ENCODE measurements at regions not wholly inside any gene's neighbourhood (a gene's known extent, or its start where the extent isn't known, plus 50 kb on each side); places are given as distances from the start of the nearest gene placed in this dataset.
"Not testable (repeated sequence)": the region's sequence is repeated elsewhere in the genome, so short reads cannot be mapped to it uniquely, and the experiment has no call there.

DNA sequence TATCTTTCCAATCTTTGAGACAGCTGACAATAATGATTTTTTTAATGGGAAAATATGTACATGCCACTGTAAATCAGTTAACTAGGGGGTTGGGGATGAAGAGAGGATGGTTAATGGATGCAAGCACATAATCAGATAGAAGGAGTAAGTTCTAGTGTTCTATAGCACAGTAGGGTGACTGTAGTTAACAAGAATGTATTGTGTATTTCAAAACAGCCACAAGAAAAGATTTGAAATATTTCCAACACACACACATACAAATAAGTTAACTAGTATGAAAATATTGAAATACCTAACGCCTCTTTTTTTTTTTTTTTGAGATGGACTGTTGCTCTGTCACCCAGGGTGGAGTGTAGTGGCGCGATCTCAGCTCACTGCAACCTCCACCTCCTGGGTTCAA, 153.4 kb upstream of the SALL4 start:
- no peak for DNase-seq

DNA sequence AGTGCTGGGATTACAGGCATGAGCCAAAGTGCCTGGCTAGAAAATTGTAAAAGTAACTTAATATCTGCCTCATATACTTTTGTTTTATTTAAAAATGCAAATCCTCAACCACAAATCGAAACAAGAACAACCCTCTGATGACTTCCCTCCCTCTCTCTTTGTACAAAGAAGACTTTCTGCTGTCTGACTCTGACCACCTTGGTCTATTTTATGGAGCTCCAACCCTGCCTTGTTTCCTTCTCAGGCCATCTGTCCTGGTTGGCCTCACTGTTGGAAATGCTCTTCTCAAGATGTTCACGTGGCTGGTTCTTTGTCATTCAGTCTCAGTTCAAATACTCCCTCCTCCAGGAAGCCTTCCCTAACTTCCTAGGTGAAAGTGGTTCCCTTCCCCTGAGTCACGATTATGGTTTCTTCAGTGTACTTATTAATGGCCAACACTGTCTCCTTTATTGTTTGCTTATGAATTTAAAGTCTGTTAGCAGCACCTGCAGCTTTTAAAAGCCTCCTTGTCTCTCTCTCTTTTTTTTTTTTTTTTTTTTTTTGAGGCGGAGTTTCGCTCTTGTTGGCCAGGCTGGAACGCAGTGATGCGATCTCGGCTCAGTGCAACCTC, 151.5 kb upstream of the SALL4 start:
- no peak for DNase-seq

DNA sequence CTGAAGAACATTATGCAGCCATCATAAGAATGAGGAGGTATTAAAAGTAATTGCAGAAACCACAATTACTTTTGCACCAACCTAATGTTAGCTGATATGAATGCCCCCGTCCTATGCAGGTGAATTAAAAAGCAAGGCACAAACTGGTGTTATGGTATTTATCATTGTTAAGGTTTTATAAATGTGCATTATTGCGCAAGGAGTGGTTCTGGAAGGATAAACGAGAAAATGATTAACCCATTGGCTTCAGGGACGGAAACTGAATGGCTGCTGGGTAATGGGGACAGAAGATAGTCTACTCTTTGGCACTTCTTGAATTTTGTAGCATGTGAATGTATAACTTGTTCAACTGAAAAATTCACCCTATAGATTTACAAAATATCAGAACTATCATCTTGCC, 148.6 kb upstream of the SALL4 start:
- no peak for DNase-seq

DNA sequence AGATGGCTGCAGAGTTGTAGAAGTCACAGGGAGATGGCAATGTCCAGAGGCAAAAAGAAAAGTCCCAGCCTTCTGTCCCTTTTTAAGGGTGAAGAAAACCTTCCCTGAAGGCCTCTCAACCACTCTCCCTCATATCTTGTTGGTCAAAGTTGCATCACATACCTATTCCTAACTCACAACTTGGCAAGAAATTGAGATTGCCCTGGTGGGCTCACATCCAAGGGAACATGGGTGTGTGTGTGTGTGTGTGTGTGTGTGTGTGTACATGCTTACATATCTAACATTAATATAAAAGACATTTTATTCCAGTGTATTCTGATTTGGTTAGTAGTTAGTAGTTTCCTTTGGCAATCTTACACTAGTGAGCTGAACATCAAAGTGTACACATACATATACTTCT, 144.3 kb upstream of the SALL4 start:
- no peak for DNase-seq

DNA sequence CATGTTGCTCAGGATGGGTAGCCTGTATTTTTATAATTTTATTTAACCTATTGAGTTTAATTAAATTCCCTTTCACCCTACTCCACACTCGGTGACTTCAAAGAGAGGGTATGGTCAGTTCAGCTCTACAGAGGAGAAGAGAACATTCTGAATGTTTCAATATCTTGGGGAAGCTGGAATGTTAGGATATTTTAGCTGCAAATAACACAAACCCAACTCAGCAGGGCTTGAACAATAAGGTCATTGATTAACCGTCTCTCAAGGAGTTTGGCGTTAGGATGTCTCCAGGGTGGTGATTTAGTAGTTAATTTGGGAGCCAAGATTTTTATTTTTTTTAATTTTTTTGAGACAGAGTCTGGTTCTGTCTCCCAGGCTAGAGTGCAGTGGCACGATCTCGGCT, 143.6 kb upstream of the SALL4 start:
- DNase-seq: no peak

DNA sequence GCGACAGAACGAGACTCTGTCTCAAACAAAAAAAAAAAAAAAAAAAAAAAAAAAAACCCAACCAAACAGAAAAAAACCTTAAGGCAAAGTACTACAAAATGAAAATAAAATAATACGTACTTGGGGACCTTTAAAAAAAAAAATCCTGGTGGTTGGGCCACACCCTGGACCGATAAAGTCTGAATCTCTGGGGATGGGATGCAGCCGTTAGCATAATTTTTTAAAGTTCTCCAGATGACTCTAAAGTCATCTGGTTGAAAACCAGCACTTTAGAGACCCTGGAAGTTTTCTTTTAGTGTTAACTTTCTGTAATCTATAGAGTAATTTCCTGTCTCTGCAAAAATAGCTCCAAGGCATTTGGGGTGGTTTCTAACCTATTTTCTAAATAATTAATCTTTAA, 142.9 kb upstream of the SALL4 start:
- no peak for DNase-seq

DNA sequence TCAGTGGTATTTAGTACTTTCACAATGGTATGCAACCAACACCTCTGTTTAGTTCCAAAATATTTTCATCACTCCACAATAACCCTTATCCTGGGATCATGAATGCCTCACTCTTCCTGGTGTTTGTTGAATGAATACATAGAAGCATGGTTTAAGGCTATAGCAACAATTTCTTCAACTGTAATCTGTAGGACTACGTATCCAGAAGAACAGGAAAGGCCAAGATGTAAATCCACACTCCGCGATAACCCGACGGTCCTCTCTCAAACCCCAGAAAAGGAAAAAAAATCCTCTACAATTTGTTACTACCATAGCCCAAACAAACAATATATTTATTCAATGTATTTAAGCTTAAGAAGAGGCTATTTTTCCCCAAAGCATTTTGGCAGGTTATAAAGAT, 141.4 kb upstream of the SALL4 start:
- no peak for DNase-seq

DNA sequence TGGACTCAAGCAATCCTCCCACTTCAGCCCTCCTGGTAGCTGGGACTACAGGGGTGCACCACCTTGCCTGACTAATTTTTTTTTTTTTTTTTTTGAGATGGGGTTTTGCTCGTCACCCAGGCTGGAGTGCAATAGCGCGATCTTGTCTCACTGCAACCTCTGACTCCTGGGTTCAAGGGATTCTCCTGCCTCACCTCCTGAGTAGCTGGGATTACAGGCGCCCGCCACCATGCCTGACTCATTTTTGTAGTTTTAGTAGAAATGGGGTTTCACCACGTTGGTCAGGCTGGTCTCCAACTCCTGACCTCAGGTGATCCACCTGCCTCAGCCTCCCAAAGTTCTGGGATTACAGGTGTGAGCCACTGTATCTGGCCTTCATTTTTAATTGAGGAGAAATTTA, 141.0 kb upstream of the SALL4 start:
- not testable (repeated sequence) for DNase-seq

DNA sequence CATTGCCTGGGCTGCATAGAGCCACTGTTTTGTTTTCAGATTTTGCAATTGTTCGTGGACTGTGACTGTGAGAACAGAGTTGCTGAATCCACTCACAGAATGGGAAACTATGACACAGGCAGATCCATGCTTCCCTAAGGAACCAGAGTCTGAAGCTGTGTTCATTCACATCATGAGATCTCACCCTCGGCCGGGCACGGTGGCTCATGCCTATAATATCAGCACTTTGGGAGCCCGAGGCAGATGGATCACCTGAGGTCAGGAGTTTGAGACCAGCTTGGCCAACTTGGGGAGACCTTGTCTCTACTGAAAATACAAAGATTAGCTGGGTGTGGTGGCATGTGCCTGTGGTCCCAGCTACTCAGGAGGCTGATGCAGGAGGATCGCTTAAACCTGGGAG, 139.2 kb upstream of the SALL4 start:
- DNase-seq: no peak

DNA sequence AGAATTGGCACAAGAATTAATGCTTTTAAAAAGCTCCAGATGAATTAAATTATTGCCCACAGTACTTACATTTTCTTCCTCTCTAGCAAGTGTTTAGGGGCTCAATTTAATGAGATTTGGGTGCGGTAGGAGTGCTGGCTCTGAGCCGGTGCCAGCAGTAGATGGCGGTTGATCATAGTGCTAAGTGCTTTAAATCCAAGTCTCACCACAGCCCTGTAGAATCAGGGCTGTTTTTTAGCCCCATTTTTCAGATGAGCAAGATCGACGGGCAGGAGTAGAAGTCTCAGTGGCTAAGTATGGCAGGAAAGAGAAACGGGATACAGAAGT, 136.9 kb upstream of the SALL4 start:
- no peak for DNase-seq

DNA sequence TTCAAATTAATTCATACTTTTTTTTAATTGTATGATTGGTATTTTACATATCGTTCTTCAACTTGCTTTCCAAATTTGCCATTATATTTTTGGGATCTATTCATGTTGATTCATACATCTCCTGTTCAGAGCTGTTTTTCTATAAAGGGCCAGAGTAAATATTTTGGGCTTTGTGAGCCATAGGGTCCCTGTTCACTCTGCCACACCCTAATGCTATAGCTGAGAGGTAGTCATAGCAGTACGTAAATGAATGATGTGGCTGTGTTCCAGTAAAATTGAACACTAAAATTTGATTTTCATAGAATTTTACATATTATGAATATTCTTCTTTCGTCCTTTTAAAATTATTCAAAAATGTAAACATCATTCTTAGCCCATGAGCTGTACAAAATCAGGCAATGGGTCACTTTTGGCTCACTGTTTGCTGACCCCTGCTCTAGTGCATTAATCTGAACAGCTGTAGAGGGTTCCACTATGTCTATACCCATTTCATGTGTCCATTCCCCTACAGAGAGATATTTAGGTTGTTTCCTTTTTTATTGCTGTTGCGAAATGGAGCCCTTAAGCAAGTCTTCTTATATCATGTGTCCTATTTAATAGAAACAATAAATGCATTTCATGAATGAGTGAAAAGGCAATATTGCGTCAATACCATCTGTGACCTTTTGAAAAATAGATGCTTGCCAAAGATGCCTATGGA, 136.4 kb upstream of the SALL4 start:
- no peak for DNase-seq

DNA sequence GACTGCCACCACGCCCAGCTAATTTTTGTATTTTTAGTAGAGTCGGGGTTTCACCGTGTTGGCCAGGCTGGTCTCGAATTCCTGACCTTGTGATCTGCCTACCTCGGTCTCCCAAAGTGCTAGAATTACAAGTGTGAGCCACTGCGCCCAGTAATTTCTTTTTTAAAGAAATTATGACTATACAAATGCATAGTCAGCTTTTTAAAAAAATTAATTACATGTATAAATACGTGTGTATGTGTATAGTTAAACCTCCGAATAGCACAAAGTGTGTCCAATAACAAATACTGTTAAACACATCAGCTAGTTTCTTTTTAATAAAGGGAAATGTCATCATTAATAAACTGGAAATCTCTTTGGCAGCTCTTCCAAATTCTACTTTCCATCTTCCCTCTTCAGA, 135.5 kb upstream of the SALL4 start:
- DNase-seq: no peak

DNA sequence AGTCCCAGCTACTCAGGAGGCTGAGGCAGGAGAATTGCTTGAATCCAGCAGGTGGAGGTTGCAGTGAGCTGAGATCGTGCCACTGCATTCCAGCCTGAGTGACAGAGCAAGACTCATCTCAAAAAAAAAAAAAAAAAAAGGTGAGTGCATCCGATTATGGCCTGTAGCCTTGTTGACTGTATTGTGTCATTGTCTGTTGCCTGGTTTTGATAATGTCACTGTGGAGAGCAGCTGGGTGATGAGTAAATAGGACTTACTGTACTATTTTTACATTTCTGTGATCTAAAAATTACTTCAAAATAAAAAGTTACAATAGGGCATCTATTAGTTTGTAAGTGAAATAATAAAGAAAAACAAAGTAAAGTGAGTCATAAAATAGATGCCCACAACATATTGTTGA, 134.1 kb upstream of the SALL4 start:
- no peak for DNase-seq

DNA sequence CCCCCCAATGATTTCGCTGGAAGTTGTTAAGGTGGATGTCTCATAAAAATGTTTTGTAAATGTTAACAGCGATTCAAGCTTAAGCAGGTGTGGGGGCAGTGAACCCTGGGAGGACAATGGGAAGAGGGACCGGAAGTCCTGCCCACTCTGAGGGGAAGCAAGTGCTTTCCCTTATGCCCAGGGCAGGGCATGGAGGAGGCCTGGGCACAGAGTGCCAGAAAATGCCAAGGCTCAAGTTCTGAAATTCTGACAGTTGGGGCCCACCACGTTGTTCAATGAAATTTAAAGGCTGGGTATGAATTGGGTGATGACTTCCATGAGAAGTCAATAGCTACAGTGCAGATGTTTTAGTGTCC, 132.7 kb upstream of the SALL4 start:
- DNase-seq: no peak

DNA sequence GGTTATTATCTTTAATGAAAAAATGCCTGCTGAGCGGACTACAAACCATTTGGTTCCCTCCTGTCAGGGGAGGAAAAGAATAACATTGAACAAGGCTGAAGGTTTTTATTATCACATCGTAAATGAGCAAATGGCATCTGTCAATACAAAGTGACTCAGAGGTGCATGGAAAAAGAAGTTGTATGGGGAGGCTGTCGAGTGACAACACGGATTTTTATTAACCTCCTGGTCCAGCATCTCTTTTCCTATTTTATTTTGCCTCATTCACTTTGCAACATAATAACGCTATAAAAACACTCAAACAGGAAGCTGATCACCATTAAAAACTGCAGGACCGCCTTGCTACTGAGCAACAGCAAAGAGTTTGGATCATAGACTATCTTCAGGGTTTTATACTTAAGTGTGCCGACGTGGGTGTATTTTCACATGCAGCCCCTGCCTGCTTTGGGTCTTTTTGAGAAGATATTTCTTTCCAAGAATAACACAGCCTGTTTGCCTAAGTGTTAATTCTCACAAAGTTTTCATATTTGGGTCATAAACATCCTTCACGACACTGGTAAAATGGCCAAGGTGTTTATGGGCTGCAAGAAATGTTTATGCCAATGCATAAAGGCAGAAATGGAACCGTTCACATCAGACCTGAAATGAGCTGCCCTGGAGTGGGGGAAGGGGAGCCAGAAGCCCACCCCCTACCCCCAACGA, 132.1 kb upstream of the SALL4 start:
- no peak for DNase-seq

DNA sequence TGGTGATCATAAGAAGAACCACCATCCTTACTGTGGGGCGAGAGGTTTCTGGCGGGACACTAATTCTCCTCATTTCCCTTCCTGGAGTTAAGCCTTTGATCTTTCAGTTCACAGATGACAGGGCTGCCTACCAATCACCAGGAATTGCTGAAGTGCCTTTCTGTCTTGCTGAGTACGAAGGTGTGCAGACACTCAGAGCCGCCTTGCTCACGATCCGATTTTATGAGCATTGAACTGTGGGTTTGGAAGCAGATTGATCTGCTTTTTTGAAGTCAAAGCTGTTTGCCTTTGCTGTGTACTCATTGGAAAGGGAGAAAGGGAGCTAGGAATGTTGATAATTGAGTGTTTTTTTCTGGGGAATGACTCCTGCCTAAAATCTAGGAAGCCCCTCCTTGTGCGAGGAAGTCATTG, 129.1 kb upstream of the SALL4 start:
- DNase-seq: no peak

DNA sequence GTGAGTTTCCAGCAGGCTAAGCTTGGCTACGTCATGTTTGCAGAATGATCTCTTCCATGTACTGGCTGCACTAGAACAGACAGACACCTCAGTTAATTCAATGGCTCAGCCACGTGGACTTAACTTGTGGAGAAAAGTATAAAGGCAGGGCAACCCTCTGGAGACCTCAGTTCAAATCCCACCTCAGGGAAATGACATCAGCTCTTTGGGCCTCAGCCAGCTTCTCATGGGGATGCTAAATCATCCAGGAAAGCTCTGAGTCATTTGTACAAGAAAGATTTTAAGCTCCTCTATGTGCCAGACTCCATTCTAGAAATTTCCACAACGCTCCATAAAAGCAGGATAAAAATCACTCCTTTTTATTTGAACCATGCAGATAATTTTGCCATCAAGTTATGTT, 128.5 kb upstream of the SALL4 start:
- DNase-seq: no peak

DNA sequence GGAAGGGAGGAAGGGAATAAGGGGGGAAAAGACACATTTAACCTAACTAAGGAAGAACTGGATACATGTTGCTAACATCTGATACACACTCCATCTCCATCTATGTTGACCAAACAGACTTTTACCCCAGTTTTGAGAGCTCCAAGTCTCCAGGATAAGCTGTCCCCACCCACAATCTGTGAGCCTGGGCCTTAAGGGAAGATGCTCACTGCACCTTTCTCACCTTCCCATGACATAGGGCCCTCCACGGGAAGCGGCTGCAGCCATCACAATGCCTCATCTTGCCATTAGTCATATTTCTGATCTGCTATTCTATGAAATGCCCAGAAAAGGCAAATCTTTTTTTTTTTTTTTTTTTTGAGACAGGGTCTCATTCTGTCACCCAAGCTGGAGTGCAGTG, 126.6 kb upstream of the SALL4 start:
- no peak for DNase-seq

DNA sequence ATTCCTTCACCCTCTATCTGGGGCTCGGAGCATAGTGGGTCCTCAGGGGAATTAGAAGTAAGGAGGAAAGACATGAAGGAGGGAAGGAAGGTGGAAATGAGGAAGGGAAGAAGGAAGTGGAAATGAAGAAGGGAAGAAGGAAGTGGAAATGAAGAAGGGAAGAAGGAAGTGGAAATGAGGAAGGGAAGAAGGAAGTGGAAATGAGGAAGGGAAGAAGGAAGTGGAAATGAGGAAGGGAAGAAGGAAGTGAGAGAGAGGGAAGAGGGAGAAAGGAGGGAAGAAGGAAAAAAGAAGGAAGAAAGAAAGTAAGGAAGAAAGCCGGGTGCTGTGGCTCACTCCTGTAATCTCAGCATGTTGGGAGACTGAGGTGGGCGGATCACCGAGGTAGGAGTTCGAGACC, 125.6 kb upstream of the SALL4 start:
- not testable (repeated sequence) for DNase-seq

DNA sequence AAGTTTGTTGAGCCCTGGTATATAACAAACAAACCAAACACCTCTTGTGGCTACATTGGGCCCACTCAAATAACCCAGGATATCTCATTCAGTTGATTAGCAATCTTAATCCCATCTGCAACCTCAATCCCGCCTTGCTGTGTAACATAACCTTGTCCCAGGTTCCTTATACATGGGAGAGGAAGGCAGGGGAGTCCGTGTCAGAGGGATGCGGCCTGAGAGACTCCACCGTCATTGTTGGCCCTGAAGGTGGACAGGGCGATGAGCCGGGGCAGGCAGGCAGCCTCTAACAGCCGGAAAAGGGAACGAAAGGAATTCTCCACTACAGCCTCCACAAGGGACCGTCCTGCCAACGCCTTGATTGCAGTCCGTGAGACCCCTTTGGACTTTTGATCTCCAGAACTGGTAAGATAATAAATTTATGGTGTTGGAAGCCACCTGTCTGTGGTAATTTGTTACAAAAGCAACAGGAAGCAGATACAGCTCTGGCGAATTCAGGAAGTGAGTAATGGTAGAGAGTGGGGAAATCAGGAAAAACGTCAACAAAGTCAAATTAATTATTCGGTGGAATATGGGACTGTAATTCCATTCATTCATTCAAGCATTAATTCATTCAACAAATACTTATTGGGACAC, 124.5 kb upstream of the SALL4 start:
- no peak for DNase-seq

DNA sequence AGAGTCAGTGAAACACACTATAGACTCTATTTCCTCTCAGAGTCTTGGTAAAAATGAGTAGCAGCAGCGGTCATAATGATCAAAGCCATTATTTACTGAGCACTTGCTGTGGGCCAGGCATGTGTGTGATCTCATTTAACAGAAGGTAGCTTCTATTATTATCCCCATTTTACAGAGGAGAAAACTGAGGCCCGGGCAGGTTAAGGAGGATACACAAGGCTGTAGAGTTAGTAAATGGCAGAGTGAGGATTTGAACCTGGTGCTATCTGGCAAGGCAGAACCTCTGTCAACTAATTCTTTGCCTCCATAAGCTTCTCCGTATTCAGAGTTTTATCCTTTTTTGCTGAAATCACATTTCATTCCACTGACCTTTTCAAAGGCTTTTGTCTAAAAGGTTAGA, 122.2 kb upstream of the SALL4 start:
- DNase-seq: no peak

DNA sequence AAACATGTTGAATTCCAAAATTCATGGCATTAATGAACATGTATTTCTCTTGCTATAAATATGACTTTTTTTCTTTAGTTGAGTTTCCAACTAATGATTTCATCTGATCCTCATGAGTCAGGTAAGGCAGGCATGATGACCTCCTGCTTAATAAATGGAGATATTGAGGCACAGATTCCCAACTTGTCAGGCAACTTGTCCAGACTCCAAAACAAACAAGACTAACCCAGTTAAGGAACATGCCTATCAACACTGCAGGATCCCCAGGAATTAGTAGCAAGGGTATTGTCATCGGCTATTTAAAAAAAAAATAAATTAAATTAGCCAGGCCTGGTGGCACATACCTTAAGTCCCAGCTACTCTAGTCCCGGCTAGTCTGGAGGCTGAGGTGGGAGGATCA, 121.3 kb upstream of the SALL4 start:
- no peak for DNase-seq

DNA sequence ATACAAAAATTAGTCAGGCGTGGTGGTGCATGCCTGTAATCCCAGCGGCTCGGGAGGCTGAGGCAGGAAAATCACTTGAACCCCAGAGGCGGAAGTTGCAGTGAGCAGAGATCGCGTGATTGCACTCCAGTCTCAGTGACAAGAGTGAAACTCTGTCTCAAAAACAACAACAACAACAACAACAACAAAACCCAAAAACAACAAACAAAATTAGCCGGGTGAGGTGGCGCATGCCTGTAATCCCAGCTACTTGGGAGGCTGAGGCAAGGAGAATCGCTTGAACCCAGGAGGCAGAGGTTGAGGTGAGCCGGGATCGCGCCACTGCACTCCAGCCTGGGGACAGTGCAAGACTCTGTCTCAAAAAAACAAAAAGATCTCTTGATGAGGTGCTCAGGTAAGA, 120.5 kb upstream of the SALL4 start:
- DNase-seq: not testable (repeated sequence)

DNA sequence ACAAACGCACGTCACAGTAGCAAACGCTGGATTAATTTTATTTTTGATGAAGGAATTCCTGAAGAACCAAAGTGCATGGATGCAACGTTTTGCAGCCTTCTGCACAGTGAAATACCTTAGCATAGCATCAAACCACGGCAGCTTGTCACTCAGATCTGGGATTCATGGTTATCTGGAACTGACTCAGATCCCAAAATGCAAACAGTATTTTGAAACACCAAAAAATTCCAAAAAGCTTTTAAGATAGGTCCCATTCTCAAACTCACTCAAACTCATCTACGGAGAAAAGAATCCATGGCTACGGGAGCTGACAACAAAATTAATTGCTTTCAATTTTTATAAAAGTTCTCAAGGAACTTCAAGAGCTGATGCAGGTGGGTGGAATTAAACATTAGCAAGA, 116.2 kb upstream of the SALL4 start:
- DNase-seq: no peak
